ENCODE measurements at regions not wholly inside any gene's neighbourhood (a gene's known extent, or its start where the extent isn't known, plus 50 kb on each side); places are given as distances from the start of the nearest gene placed in this dataset.

DNA sequence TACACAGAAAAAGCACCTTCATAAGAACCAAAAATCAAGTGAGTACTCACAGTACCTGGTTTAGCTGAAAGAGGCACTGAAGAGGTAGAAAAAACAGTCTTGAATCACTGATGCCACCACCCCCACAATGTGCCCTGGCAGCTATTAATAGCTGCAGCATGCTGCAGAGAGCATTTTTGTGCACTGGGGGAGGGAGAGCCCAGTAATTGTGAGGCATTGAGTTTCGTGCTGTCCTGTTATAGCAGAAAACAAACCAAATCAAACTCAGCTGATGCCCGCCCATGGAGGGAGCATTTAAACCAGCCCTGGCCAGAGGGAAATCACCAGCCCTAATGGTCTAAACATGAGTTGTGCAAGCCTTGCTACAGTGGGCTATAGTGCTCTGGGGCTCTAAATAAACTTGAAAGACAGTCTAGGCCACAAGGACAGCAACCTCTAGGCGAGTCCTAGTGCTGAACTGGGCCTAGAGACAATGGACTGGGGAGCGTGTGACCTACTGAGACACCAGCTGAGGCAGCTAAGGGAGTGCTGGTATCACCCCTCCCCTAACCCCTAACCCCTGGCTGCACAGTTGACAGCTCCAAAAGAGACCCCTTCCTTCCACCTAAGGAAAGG is 106.3 kb upstream of the TMLHE start:
- DNase-seq (ENCODE audit: low read depth), result peak; percentile 6
- POLR2A ChIA-PET, result no interaction called here

DNA sequence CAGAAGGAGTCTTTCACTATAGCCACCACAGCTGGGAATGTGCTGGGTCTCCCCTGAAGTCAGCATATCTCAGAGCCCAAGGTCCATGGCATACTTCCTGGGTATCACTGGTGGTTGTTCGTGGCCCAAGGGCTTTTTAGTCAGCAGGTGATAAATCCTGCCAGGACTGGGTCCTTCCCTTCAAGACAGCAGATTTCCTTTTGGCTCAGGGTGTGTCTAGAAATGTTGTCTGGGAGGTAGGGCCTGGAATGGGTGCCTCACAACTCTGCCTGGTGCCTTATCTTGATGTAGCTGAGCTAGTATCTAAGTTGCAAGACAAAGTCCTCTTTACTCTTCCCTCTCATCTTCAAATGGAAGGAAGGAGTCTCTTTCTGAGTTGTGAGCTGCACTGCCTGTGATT is 102.4 kb upstream of the TMLHE start:
- no peaks in the 10 kb centered on the region for H3K27me3 ChIP-seq (ENCODE audit: control insufficient read depth, insufficient read depth, low read length)
- no peak for DNase-seq (ENCODE audit: low read depth)
- ChIA-PET CTCF (no interaction called here), POLR2A (no interaction called here)
- TF ChIP-seq, protein P1, sequence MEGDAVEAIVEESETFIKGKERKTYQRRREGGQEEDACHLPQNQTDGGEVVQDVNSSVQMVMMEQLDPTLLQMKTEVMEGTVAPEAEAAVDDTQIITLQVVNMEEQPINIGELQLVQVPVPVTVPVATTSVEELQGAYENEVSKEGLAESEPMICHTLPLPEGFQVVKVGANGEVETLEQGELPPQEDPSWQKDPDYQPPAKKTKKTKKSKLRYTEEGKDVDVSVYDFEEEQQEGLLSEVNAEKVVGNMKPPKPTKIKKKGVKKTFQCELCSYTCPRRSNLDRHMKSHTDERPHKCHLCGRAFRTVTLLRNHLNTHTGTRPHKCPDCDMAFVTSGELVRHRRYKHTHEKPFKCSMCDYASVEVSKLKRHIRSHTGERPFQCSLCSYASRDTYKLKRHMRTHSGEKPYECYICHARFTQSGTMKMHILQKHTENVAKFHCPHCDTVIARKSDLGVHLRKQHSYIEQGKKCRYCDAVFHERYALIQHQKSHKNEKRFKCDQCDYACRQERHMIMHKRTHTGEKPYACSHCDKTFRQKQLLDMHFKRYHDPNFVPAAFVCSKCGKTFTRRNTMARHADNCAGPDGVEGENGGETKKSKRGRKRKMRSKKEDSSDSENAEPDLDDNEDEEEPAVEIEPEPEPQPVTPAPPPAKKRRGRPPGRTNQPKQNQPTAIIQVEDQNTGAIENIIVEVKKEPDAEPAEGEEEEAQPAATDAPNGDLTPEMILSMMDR (IDR thresholded peaks at IDR 0.05; ENCODE audit: insufficient read depth, low read depth, low read length), result no peak
- no peak overlapping the region for H3K4me3 ChIP-seq (ENCODE audit: low read depth, low read length)
- H3K36me3 ChIP-seq (ENCODE audit: control insufficient read depth, insufficient read depth, low read length), result no peaks in the 10 kb centered on the region

More for the DNA sequence above, 106.3 kb upstream of the TMLHE start:
- Histone ChIP-seq H3K36me3 (ENCODE audit: control insufficient read depth, insufficient read depth, low read length) (no peaks in the 10 kb centered on the region), H3K4me3 (ENCODE audit: low read depth, low read length) (no peak overlapping the region), H3K27me3 (ENCODE audit: control insufficient read depth, insufficient read depth, low read length) (no peaks in the 10 kb centered on the region)
- TF ChIP-seq, protein P1 (IDR thresholded peaks at IDR 0.05; ENCODE audit: insufficient read depth, low read depth, low read length), result no peak
- CTCF ChIA-PET, result no interaction called here

DNA sequence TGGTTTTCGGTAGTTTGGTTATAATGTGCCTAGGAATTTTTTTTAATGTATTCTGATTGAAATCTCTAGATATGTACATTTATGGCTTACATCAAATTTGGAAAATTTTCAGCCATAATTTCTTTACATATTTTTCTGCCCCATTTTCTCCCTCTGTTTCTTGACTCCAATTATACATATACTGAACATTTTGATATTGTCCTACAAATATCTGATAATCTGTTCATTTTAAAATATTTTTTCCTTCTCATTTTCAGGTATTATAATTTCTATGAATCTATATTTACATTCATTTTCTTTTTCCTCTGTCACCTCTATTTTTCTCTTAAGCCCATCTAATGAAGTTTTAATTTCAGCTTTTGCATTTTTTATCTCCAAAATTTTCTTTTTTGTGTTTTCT is 82.7 kb upstream of the TMLHE start:
- CTCF ChIA-PET, result no interaction called here
- H3K4me3 ChIP-seq (ENCODE audit: low read depth, low read length), result no peak overlapping the region
- H3K36me3 ChIP-seq (ENCODE audit: control insufficient read depth, insufficient read depth, low read length), result no peaks in the 10 kb centered on the region
- no peak for DNase-seq (ENCODE audit: low read depth)
- POLR2A ChIA-PET, result no interaction called here
- TF ChIP-seq, protein P1 (IDR thresholded peaks at IDR 0.05; ENCODE audit: insufficient read depth, low read depth, low read length), result no peak
- H3K27me3 ChIP-seq (ENCODE audit: control insufficient read depth, insufficient read depth, low read length), result no peaks in the 10 kb centered on the region

DNA sequence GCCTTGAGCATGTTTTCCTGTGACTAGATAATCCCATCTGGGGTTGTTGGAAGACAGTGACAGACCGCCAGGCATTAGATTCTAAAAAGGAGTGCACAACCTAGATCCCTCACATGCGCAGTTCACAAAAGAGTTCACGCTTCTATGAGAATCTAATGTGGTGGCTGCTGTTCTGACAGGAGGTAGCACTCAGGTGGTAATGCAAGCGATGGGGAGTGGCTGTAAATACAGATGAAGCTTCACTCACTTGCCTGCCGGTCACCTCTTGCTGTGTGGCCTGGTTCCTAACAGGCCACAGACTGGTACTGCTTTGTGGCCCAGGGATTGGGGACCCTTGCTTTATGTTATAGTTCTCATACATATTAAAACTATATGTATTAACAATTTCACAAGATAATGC is 81.9 kb upstream of the TMLHE start:
- ChIA-PET CTCF (no interaction called here), POLR2A (no interaction called here)
- DNase-seq (ENCODE audit: low read depth), result no peak
- Histone ChIP-seq H3K4me3 (ENCODE audit: low read depth, low read length) (no peak overlapping the region), H3K36me3 (ENCODE audit: control insufficient read depth, insufficient read depth, low read length) (no peaks in the 10 kb centered on the region), H3K27me3 (ENCODE audit: control insufficient read depth, insufficient read depth, low read length) (no peaks in the 10 kb centered on the region)
- TF ChIP-seq, protein P1 (IDR thresholded peaks at IDR 0.05; ENCODE audit: insufficient read depth, low read depth, low read length), result no peak

DNA sequence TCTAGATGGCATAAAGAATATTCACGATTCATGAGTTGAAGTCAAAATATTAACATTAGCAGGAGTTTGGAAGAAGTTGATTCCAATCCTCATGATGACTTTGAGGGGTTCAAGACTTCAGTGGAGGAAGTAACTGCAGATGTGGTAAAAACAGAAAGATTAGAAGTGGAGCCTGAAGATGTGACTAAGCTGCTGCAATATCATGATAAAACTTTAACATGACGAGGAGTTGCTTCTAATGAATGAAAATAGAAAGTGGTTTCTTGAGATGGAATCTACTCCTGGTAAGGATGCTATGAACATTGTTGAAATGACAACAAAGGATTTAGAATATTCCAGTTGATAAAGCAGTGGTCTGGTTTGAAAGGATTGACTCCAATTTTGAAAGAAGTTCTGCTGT is 70.1 kb upstream of the TMLHE start:
- CTCF ChIA-PET, result no interaction called here
- no peak for DNase-seq (ENCODE audit: low read depth)
- H3K4me3 ChIP-seq (ENCODE audit: low read depth, low read length), result no peak overlapping the region
- no peaks in the 10 kb centered on the region for H3K27me3 ChIP-seq (ENCODE audit: control insufficient read depth, insufficient read depth, low read length)
- TF ChIP-seq, protein P1 (IDR thresholded peaks at IDR 0.05; ENCODE audit: insufficient read depth, low read depth, low read length), result no peak
- POLR2A ChIA-PET, result no interaction called here
- no peaks in the 10 kb centered on the region for H3K36me3 ChIP-seq (ENCODE audit: control insufficient read depth, insufficient read depth, low read length)

Measured in BJ (cell line).